H1 (cell line): ENCODE measurements at regions not wholly inside any gene's neighbourhood (a gene's known extent, or its start where the extent isn't known, plus 50 kb on each side); places are given as distances from the start of the nearest gene placed in this dataset.

Experiments used
- EP300 ChIP-seq, 2 experiments: IDR thresholded peaks; 1 replicate in 1 of 2; 2 replicates in 1 of 2; pipeline ENCODE4 v1.6.1; 2011 to 2012; ENCODE audit warnings: low read depth in 2 of 2, low read length in 2 of 2, mild to moderate bottlenecking in 2 of 2, borderline replicate concordance in 1 of 2, inconsistent platforms in 1 of 2, moderate library complexity in 1 of 2
- HDAC6 ChIP-seq: IDR thresholded peaks from one replicate; pipeline ENCODE4 v1.7.1; 2012; ENCODE audit warnings: low read depth, mild to moderate bottlenecking, inconsistent platforms, low read length, moderate library complexity
- SRF ChIP-seq: IDR thresholded peaks from 2 replicates; pipeline ENCODE4 v1.6.1; 2011; ENCODE audit warnings: mild to moderate bottlenecking, low read depth, low read length, moderate library complexity

DNA sequence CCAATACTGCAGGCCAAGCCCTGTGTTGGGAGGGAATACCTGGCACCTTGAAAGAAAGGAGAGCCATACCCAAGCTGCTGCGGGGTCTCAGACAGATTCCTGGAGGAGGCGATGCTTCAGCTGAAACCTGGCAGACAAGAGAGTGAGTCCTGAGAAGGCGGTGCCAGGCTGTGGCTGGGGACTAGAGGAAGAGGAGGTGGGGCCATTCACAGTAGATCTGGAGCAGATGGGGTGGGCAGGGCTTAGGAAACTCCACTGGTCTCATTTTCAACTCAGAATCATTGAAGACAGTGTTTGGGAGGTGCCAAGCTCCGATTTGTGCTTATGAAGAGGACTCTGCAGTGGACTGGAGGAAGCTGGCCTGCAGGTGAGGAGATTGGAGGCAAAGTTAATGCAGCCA, 236.3 kb upstream of the MKI67 start (continued):
- TF ChIP-seq HDAC6 (no peak), EP300 (IDR thresholded peaks at IDR 0.05; ENCODE audit: borderline replicate concordance in 1 of 2, low read depth in 2 of 2, low read length in 2 of 2) (no peak), SRF (no peak)
- TF ChIP-seq, all 59 proteins: peak for 0
